ENCODE measurements at regions not wholly inside any gene's neighbourhood (a gene's known extent, or its start where the extent isn't known, plus 50 kb on each side); places are given as distances from the start of the nearest gene placed in this dataset.

GRCh38 chr12:34335819-34336262 is 313.5 kb downstream of the ALG10 start:
- no peak overlapping the region for H3K4me3 ChIP-seq
- H3K27ac ChIP-seq = no peak overlapping the region
- no peak for DNase-seq (ENCODE audit: low spot score)
- TF ChIP-seq CTCF (IDR thresholded peaks at IDR 0.05) = no peak

GRCh38 chr12:34336619-34337465 is 314.5 kb downstream of the ALG10 start:
- no peak for DNase-seq (ENCODE audit: low spot score)
- no peak overlapping the region for H3K4me3 ChIP-seq
- H3K27ac ChIP-seq = no peak overlapping the region
- TF ChIP-seq CTCF (IDR thresholded peaks at IDR 0.05) = no peak

- no peak for TF ChIP-seq CTCF (IDR thresholded peaks at IDR 0.05)
- Histone ChIP-seq H3K27ac (no peak overlapping the region), H3K4me3 (no peak overlapping the region)
- DNase-seq (ENCODE audit: low spot score) = no peak
Measured at GRCh38 chr12:34338751-34339150, 316.5 kb downstream of the ALG10 start.

- no peak for TF ChIP-seq CTCF (IDR thresholded peaks at IDR 0.05)
- Histone ChIP-seq H3K4me3 (no peak overlapping the region), H3K27ac (no peak overlapping the region)
- DNase-seq (ENCODE audit: low spot score) = no peak
Measured at GRCh38 chr12:34339922-34340321, 317.6 kb downstream of the ALG10 start.

- no peak for TF ChIP-seq CTCF (IDR thresholded peaks at IDR 0.05)
Measured at GRCh38 chr12:34340534-34341361, 318.5 kb downstream of the ALG10 start.

GRCh38 chr12:34341362-34341733 is 319.1 kb downstream of the ALG10 start:
- Histone ChIP-seq H3K27ac (no peak overlapping the region), H3K4me3 (no peak overlapping the region)
- no peak for TF ChIP-seq CTCF (IDR thresholded peaks at IDR 0.05)
- no peak for DNase-seq (ENCODE audit: low spot score)

More at GRCh38 chr12:34340534-34341361, 318.5 kb downstream of the ALG10 start:
- DNase-seq (ENCODE audit: low spot score) = no peak
- Histone ChIP-seq H3K27ac (no peak overlapping the region), H3K4me3 (no peak overlapping the region)

All from coronary artery (tissue), 2 donors.